H1 (cell line): ENCODE measurements at regions not wholly inside any gene's neighbourhood (a gene's known extent, or its start where the extent isn't known, plus 50 kb on each side); places are given as distances from the start of the nearest gene placed in this dataset.

Experiments used
- CBX5 ChIP-seq: fragments of 300-800, 300-1000 bp; sonication (generic); IDR thresholded peaks from 2 replicates; pipeline ENCODE4 v1.7.1; 2016; ENCODE audit warnings: antibody characterized with exemption, low read length, low read depth
- EP300 ChIP-seq, 2 experiments: IDR thresholded peaks; 1 replicate in 1 of 2; 2 replicates in 1 of 2; pipeline ENCODE4 v1.6.1; 2011 to 2012; ENCODE audit warnings: low read depth in 2 of 2, low read length in 2 of 2, mild to moderate bottlenecking in 2 of 2, borderline replicate concordance in 1 of 2, inconsistent platforms in 1 of 2, moderate library complexity in 1 of 2
- EZH2 ChIP-seq: fragments of 200-600 bp; sonication (generic); IDR thresholded peaks from 2 replicates; pipeline ENCODE4 v1.7.1; 2012; ENCODE audit warnings: low read depth, mild to moderate bottlenecking, moderate library complexity, low read length, inconsistent platforms; ENCODE audit not compliant: severe bottlenecking
- FOSL1 ChIP-seq: IDR thresholded peaks from 2 replicates; pipeline ENCODE4 v1.6.1; 2011; ENCODE audit warnings: mild to moderate bottlenecking, low read depth, low read length, moderate library complexity; ENCODE audit not compliant: insufficient read depth
- JUND ChIP-seq: IDR thresholded peaks from 2 replicates; pipeline ENCODE4 v1.6.1; 2011; ENCODE audit warnings: mild to moderate bottlenecking, improper control_type of control experiment, low read length
- POLR2A ChIP-seq, 2 experiments: IDR thresholded peaks; 1 replicate in 1 of 2; 2 replicates in 1 of 2; pipeline ENCODE4 v1.6.1; 2011; ENCODE audit warnings: low read depth in 2 of 2, low read length in 2 of 2, mild to moderate bottlenecking in 2 of 2; ENCODE audit errors: control extremely low read depth in 1 of 2
- SP1 ChIP-seq: IDR thresholded peaks from 2 replicates; pipeline ENCODE4 v1.6.1; 2011; ENCODE audit warnings: low read depth, low read length
- TAF1 ChIP-seq: IDR thresholded peaks from 2 replicates; pipeline ENCODE4 v1.6.1; 2011; ENCODE audit warnings: mild to moderate bottlenecking, low read depth, low read length
- TCF12 ChIP-seq: IDR thresholded peaks from 2 replicates; pipeline ENCODE4 v1.6.1; 2011; ENCODE audit warnings: low read depth, mild to moderate bottlenecking, low read length
- YY1 ChIP-seq: IDR thresholded peaks from 2 replicates; pipeline ENCODE4 v1.6.1; 2011; ENCODE audit warnings: low read depth, mild to moderate bottlenecking, low read length
- TF ChIP-seq, protein P1 (sequence below): IDR thresholded peaks from 2 replicates; pipeline ENCODE4 v1.6.1; 2012; ENCODE audit warnings: inconsistent platforms
- TF ChIP-seq, protein P2 (sequence below), 3 experiments: IDR thresholded peaks; 1 replicate in 2 of 3; 2 replicates in 1 of 3; pipeline versions ENCODE4 v1.5.1 to v1.6.1; 2011; ENCODE audit warnings: low read length in 3 of 3, mild to moderate bottlenecking in 3 of 3, inconsistent platforms in 2 of 3, low read depth in 1 of 3, moderate library complexity in 1 of 3; ENCODE audit not compliant: insufficient read depth in 1 of 3; ENCODE audit errors: control extremely low read depth in 1 of 3

DNA sequence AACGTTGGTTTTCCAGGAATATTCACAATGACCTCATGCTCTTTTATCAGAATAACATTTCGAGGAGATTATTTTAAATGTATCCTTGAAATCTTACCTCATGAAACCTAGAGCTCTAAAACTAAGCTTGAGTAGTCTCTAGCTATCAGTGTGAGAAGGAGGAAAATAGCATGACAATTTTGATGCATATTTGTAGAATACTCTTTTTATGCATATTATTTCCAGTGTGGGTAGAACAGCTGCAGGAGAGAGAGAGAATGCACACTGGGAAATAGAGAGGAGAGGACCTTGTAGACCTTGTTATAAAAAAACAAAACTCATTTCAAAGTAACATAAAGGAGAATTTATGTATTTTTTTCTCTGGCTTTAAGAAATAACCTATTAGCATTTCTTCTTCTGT lies 71.1 kb upstream of the VGLL2 start:
- TF ChIP-seq EP300 (IDR thresholded peaks at IDR 0.05; ENCODE audit: borderline replicate concordance in 1 of 2, low read depth in 2 of 2, low read length in 2 of 2) (no peak), SP1 (no peak), FOSL1 (no peak), POLR2A (IDR thresholded peaks at IDR 0.05; ENCODE audit: control extremely low read depth in 1 of 2, low read depth in 2 of 2, low read length in 2 of 2) (no peak), JUND (no peak), CBX5 (no peak), EZH2 (no peak), YY1 (no peak), TCF12 (no peak), TAF1 (no peak)
- TF ChIP-seq, protein P1, sequence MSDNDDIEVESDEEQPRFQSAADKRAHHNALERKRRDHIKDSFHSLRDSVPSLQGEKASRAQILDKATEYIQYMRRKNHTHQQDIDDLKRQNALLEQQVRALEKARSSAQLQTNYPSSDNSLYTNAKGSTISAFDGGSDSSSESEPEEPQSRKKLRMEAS: no peak
- TF ChIP-seq, protein P2, sequence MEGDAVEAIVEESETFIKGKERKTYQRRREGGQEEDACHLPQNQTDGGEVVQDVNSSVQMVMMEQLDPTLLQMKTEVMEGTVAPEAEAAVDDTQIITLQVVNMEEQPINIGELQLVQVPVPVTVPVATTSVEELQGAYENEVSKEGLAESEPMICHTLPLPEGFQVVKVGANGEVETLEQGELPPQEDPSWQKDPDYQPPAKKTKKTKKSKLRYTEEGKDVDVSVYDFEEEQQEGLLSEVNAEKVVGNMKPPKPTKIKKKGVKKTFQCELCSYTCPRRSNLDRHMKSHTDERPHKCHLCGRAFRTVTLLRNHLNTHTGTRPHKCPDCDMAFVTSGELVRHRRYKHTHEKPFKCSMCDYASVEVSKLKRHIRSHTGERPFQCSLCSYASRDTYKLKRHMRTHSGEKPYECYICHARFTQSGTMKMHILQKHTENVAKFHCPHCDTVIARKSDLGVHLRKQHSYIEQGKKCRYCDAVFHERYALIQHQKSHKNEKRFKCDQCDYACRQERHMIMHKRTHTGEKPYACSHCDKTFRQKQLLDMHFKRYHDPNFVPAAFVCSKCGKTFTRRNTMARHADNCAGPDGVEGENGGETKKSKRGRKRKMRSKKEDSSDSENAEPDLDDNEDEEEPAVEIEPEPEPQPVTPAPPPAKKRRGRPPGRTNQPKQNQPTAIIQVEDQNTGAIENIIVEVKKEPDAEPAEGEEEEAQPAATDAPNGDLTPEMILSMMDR (IDR thresholded peaks at IDR 0.05; ENCODE audit: control extremely low read depth in 1 of 3, insufficient read depth in 1 of 3, low read depth in 1 of 3, low read length in 3 of 3): no peak
